Breast epithelium (tissue), 3 donors: ENCODE measurements at regions not wholly inside any gene's neighbourhood (a gene's known extent, or its start where the extent isn't known, plus 50 kb on each side); places are given as distances from the start of the nearest gene placed in this dataset.

Source experiments
- POLR2A ChIP-seq: fragments of 450-650 bp; IDR thresholded peaks from one replicate; pipeline ENCODE4 v1.6.1; 2016; ENCODE audit warnings: antibody characterized with exemption, mild to moderate bottlenecking, moderate library complexity
- POLR2AphosphoS5 ChIP-seq, 3 donors: sonication (generic); formaldehyde crosslinking; IDR thresholded peaks; one replicate each; pipeline ENCODE4 v1.6.1; 2017; ENCODE audit warnings: antibody characterized with exemption in 3 of 3

- TF ChIP-seq POLR2A (no peak), POLR2AphosphoS5 (IDR thresholded peaks at IDR 0.05) (no peak)
These were observed 227.8 kb downstream of the KDR start for GRCh38 chr4:54897590-54897989.
